ENCODE measurements at regions not wholly inside any gene's neighbourhood (a gene's known extent, or its start where the extent isn't known, plus 50 kb on each side); places are given as distances from the start of the nearest gene placed in this dataset.

DNA sequence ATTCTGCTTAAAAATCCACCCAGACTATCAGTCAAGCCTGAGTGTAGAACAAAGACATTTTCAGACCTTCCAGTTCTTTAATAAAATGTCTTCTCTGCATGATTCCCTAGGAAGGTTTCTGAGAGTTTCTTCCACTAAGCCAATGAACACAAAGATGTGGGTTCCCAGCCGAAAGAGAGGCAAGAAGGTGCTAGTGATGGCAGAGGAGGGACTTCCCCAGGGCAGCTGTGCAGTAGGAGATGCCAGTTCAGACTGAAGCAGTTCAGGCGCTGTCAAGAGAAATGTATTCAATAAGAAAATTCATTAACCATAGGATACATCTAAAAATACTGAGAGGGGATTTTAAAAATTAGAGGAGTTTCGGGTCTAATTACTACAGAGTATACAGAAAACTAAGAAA, 83.3 kb downstream of the RND3 start:
- TF ChIP-seq CTCF (conservative IDR thresholded peaks at IDR 0.05; ENCODE audit: low read depth, low read length) = no peak
- TF ChIP-seq EZH2 (IDR thresholded peaks at IDR 0.05; ENCODE audit: low read length, unreplicated experiment) = no peak
- TF ChIP-seq EZH2phosphoT487 (IDR thresholded peaks at IDR 0.05; ENCODE audit: borderline replicate concordance, low read length) = no peak

All from PC-3 (cell line).